NCI-H345 (cell line): ENCODE measurements at regions not wholly inside any gene's neighbourhood (a gene's known extent, or its start where the extent isn't known, plus 50 kb on each side); places are given as distances from the start of the nearest gene placed in this dataset.

Source experiments
- DNase-seq: peaks from one replicate; lab custom pipeline; 2025; lab: John Stamatoyannopoulos, UW

GRCh38 chr2:196318517-196319377 is 147.4 kb upstream of the STK17B start:
- no peak for DNase-seq

GRCh38 chr2:196322973-196323810 is 151.8 kb upstream of the STK17B start:
- no peak for DNase-seq

- no peak for DNase-seq
These were observed 152.8 kb upstream of the STK17B start for GRCh38 chr2:196324211-196324610.

GRCh38 chr2:196328088-196328680 is 156.8 kb upstream of the STK17B start:
- no peak for DNase-seq

GRCh38 chr2:196329959-196330358 is 158.6 kb upstream of the STK17B start:
- no peak for DNase-seq

- peak; percentile 45 for DNase-seq
These were observed 159.3 kb upstream of the STK17B start for GRCh38 chr2:196330645-196331044.

- DNase-seq: no peak
These were observed 159.8 kb upstream of the STK17B start for GRCh38 chr2:196331143-196331542.

GRCh38 chr2:196331851-196332250 is 160.5 kb upstream of the STK17B start:
- no peak for DNase-seq

- no peak for DNase-seq
These were observed 162.0 kb upstream of the STK17B start for GRCh38 chr2:196333397-196333796.

GRCh38 chr2:196334710-196335109 is 163.3 kb upstream of the STK17B start:
- no peak for DNase-seq

- no peak for DNase-seq
These were observed 163.8 kb upstream of the STK17B start for GRCh38 chr2:196335221-196335634.

GRCh38 chr2:196336207-196336606 is 164.8 kb upstream of the STK17B start:
- DNase-seq: no peak

GRCh38 chr2:196336715-196337114 is 165.3 kb upstream of the STK17B start:
- DNase-seq: no peak

GRCh38 chr2:196337208-196337953 is 166.0 kb upstream of the STK17B start:
- no peak for DNase-seq

- no peak for DNase-seq
These were observed 167.1 kb upstream of the STK17B start for GRCh38 chr2:196338440-196338839.

- no peak for DNase-seq
These were observed 170.0 kb upstream of the STK17B start for GRCh38 chr2:196341277-196341841.

GRCh38 chr2:196344397-196344796 is 173.0 kb upstream of the STK17B start:
- DNase-seq: no peak

GRCh38 chr2:196353717-196354116 is 182.3 kb upstream of the STK17B start:
- no peak for DNase-seq

GRCh38 chr2:196354186-196354585 is 182.8 kb upstream of the STK17B start:
- no peak for DNase-seq

GRCh38 chr2:196356332-196356731 is 185.0 kb upstream of the STK17B start:
- no peak for DNase-seq

GRCh38 chr2:196360650-196361049 is 189.3 kb upstream of the STK17B start:
- DNase-seq: no peak
